GM12864 (cell line): ENCODE measurements at regions not wholly inside any gene's neighbourhood (a gene's known extent, or its start where the extent isn't known, plus 50 kb on each side); places are given as distances from the start of the nearest gene placed in this dataset.

Experiments used
- DNase-seq: peaks from one replicate; pipeline ENCODE4 v3.0.0-alpha.2; 2011; ENCODE audit warnings: low read depth
- H3K4me3 ChIP-seq: 2 replicates; pipeline ENCODE4 v1.5.1; 2011; ENCODE audit warnings: mild to moderate bottlenecking, low read depth, low read length, control low read depth
- TF ChIP-seq, protein P1 (sequence below): IDR thresholded peaks from 2 replicates; pipeline ENCODE4 v1.5.1; 2011; ENCODE audit warnings: low read depth, mild to moderate bottlenecking, moderate library complexity, low read length, control low read depth, inconsistent platforms; ENCODE audit errors: missing control alignments

DNA sequence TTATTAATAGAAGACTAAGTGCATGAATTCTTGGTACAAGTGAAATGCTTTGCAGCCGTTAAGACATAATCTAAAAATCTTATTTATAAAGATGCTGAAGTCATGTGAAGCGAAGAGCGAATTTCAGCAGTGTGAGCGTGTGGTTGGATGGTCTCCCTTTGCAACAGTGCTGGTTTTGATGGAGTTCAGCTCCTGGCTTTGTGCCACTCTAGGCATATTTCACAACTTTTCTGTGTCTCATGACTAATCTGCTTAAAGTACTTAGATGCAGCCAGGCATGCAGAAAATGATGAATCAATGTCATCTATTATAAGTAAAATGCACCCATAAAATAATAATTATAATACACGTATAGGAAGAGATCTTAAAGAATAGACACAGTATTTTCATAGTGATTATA lies 107.2 kb upstream of the TCERG1L start:
- TF ChIP-seq, protein P1, sequence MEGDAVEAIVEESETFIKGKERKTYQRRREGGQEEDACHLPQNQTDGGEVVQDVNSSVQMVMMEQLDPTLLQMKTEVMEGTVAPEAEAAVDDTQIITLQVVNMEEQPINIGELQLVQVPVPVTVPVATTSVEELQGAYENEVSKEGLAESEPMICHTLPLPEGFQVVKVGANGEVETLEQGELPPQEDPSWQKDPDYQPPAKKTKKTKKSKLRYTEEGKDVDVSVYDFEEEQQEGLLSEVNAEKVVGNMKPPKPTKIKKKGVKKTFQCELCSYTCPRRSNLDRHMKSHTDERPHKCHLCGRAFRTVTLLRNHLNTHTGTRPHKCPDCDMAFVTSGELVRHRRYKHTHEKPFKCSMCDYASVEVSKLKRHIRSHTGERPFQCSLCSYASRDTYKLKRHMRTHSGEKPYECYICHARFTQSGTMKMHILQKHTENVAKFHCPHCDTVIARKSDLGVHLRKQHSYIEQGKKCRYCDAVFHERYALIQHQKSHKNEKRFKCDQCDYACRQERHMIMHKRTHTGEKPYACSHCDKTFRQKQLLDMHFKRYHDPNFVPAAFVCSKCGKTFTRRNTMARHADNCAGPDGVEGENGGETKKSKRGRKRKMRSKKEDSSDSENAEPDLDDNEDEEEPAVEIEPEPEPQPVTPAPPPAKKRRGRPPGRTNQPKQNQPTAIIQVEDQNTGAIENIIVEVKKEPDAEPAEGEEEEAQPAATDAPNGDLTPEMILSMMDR = no peak
- no peak overlapping the region for H3K4me3 ChIP-seq
- DNase-seq = no peak

DNA sequence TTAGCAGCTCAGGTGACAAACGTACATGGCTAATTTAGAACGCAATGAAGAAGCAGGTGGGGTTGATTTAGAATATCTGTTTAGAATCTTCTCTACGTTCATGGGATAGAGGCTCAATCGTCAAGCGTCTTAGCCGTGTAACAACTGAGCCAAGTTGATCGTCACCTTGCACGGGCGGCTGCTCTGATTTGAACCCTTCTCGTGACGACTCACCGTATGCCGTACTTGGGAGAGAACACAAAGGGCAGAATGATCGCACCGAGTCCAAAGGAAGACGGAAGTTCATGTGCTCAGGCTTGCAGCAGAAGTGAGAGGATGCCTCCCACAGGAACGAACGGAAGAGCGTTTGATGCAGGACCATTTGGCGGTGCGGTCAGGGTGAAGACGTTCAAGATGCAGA lies 108.3 kb upstream of the TCERG1L start:
- no peak for DNase-seq
- TF ChIP-seq, protein P1 = no peak

DNA sequence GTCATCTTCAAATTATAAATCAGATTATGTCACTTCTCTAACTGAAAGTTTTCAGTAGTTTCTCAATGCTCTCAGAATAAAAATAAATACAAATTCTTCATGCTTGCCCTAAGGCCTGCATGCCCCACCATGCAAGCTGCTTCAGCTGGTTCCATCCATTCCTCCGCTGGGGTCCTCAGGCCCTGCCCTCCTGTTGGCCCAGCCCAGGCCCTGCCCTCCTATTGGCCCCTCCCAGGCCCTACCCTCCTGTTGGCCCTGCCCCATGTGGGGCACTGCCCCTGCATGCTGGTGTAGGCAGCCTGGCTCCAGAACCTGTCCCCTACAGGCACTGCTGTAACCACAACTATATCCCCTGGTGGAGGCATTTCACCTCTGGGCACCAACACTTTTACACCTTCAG lies 109.3 kb upstream of the TCERG1L start:
- TF ChIP-seq, protein P1 = no peak
- H3K4me3 ChIP-seq = no peak overlapping the region
- no peak for DNase-seq

More for the DNA sequence above, 108.3 kb upstream of the TCERG1L start:
- H3K4me3 ChIP-seq = no peak overlapping the region

DNA sequence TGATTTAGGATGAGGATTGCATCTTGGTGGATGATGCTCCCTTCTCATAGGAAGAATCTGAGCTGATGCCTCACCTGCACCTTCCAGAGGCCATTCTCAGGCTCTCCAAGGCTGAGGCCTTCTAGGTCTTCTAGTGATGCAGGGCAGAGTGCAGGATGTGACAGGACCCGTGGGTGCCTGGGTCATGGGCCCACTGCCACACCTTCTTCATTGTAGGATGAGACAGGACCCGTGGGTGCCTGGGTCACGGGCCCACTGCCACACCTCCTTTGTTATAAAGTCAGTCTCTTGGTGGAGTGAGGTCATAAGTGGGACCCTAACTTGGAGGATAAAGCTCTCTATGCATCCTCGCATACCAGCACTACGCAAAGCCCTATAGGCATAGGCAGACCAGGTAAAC lies 109.9 kb upstream of the TCERG1L start:
- TF ChIP-seq, protein P1 = no peak
- DNase-seq = no peak
- H3K4me3 ChIP-seq = no peak overlapping the region

DNA sequence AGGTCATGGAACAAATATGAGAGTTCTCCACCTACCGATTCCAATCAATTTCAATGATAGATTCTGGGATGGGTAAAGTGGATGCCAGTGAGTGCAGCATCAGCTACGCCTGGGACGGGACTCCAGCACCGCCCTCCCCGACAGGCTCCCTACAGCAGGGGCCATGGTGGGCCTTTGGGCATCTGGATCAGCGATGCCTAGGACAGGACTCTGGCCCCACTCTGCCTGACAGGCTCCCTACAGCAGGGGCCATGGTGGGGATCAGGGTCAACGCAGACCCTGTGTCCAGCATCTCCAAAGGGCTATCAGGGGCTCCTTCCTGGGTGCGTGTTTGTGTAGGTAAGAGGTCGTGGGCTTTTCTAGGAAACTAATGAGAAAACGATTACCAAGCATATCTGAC lies 111.2 kb upstream of the TCERG1L start:
- no peak for DNase-seq
- H3K4me3 ChIP-seq = no peak overlapping the region
- TF ChIP-seq, protein P1 = no peak

DNA sequence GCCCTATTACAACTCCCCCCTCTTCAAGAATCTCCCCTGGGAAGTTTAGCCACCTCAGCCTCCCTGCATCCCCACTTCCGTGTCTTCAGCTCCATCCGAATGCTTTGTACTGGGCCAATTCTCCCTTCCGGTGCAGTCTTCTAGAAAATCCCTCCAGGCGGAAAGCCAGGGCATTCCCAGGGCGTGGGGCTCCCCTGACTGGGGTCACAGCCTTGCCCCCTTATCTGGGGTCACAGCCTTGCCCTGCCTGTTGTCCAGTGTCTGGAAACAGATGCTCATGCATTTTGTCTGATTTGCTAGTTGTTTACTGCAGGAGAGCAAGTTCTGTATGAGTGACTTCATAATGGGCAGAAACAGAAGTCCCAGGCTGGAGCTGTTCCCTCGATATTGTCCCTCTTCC lies 112.5 kb upstream of the TCERG1L start:
- DNase-seq = no peak
- TF ChIP-seq, protein P1 = no peak
- no peak overlapping the region for H3K4me3 ChIP-seq

DNA sequence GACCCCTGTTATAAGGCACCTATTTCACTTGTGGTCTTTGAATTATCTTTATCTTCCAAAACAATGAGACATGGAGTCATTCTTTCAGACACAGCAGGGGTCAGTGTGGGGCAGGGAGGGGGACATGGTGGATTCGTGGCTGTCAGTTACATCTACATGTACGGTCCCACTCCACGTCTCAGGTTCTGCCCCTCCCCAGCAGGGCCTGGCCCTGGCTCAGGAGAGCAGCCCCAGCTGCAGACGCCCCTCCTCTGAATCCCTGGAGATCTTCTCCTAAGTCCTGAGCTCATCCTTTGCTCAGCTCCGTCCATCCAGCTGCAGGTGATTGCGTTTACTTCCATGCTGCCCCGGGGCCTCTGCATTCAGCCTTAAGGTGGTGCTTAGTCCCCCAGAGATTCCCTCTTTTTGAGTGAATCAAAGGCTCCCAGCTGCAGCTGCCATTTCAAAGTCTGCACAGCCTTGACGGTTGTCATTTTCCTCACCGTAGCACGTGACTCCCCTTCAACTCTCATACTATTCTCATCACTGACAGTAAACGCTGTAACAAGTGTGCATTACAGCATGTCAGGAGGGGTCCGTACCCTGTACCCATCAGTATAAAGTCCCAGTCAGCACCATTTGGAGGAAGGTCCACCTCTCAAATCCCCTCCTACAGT lies 113.4 kb upstream of the TCERG1L start:
- TF ChIP-seq, protein P1 = no peak
- no peak overlapping the region for H3K4me3 ChIP-seq
- no peak for DNase-seq
